Uterus (tissue), 3 donors: ENCODE measurements at regions not wholly inside any gene's neighbourhood (a gene's known extent, or its start where the extent isn't known, plus 50 kb on each side); places are given as distances from the start of the nearest gene placed in this dataset.

Experiments
- DNase-seq, 2 donors: peaks; one replicate each; pipeline ENCODE4 v3.0.0-alpha.2; 2019 to 2020
- H3K27ac ChIP-seq, 2 donors: fragments of 200-600 bp; sonication (generic); 1 replicate in 1 of 2; 2 replicates in 1 of 2; pipeline ENCODE4 v1.5.1; 2016 to 2018
- H3K27me3 ChIP-seq, 2 donors: fragments of 200-600 bp; sonication (generic); one replicate each; pipeline ENCODE4 v1.5.1; 2018 to 2019; ENCODE audit warnings: control low read depth in 1 of 2
- H3K36me3 ChIP-seq, 2 donors: fragments of 200-600 bp; sonication (generic); one replicate each; pipeline ENCODE4 v1.5.1; 2019; ENCODE audit warnings: control low read depth in 1 of 2
- H3K4me1 ChIP-seq, 2 donors: fragments of 200-600 bp; sonication (generic); one replicate each; pipeline ENCODE4 v1.5.1; 2018 to 2019; ENCODE audit warnings: control low read depth in 1 of 2
- H3K4me3 ChIP-seq, 2 donors: fragments of 200-600 bp; sonication (generic); 1 replicate in 1 of 2; 2 replicates in 1 of 2; pipeline ENCODE4 v1.5.1; 2018 to 2019; ENCODE audit warnings: mild to moderate bottlenecking in 1 of 2
- H3K9me3 ChIP-seq, 2 donors: fragments of 200-600 bp; sonication (generic); one replicate each; pipeline ENCODE4 v1.5.1; 2019; ENCODE audit warnings: control low read depth in 1 of 2
- CTCF ChIP-seq, 4 experiments: fragments of 200-600 bp in 2 of 4; fragments of 450-650 bp in 2 of 4; sonication (generic) in 2 of 4; IDR thresholded peaks; one replicate each; pipeline ENCODE4 v1.5.1; 2016 to 2019; ENCODE audit warnings: antibody characterized with exemption in 4 of 4, mild to moderate bottlenecking in 2 of 4, moderate library complexity in 1 of 4
- POLR2A ChIP-seq, 2 donors: fragments of 450-650 bp; IDR thresholded peaks; one replicate each; pipeline ENCODE4 v1.6.1; 2016; ENCODE audit warnings: antibody characterized with exemption in 2 of 2, mild to moderate bottlenecking in 1 of 2, moderate library complexity in 1 of 2
- intact Hi-C: fragments of 100-400 bp; cut with DNase I; formaldehyde crosslinking; loops from one replicate; pipeline ENCODE4 v1.15.1; 2023; ENCODE audit warnings: low total_unique reads
- donor health status: DM: yes; HTN: yes; CAD: no.

DNA sequence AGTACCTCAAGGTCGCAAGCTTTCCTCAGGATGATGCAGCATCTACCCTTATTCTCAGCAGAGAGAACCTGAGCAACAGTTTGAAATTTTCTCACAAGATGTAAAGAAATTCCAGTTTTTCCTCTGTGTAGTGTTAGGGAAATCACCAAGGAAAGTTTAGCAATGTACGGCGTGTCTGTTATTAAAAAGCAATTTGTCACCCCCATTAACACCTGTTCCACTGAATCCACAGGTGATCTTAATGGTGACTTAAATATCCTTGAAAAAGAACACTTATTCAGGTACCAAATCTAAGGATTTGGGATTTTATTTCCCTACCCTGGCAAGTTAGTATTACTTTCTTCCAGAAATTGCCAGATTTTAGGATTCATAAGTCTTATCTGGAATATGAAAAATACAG lies 77.9 kb upstream of the ATP10B start:
- no peak overlapping the region for H3K4me3 ChIP-seq
- TF ChIP-seq CTCF (IDR thresholded peaks at IDR 0.05), result no peak
- TF ChIP-seq POLR2A (IDR thresholded peaks at IDR 0.05), result no peak
- H3K27ac ChIP-seq, result no peak overlapping the region
- H3K9me3 ChIP-seq, result no peaks in the 10 kb centered on the region
- H3K27me3 ChIP-seq, result no peaks in the 10 kb centered on the region
- intact Hi-C loops, result no loop called here
- no peaks in the 10 kb centered on the region for H3K36me3 ChIP-seq
- H3K4me1 ChIP-seq, result no peaks in the 10 kb centered on the region
- no peak for DNase-seq

DNA sequence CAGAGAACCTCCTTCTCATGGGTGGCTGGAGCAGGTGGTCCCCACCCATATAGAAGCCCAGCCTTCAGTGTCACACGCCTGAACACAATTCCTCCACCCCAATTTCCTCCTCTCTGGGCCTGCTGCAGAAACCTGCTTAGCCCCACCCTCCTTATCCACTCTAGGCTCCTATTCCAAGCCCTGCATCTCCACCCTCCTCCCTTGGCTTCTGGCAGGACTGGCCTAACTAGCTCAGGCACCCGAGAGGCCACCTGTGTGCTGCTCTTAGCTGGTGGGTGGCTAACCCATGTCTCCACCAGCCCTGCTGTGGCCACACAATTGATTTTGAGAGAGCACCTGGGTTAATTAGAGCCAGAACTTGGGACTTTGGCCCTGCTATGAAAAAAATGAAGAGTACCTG lies 77.3 kb upstream of the ATP10B start:
- H3K27me3 ChIP-seq, result no peaks in the 10 kb centered on the region
- H3K36me3 ChIP-seq, result no peaks in the 10 kb centered on the region
- DNase-seq, result no peak
- intact Hi-C loops, result no loop called here
- H3K9me3 ChIP-seq, result no peaks in the 10 kb centered on the region
- no peak overlapping the region for H3K4me3 ChIP-seq
- no peaks in the 10 kb centered on the region for H3K4me1 ChIP-seq
- no peak overlapping the region for H3K27ac ChIP-seq
- TF ChIP-seq CTCF (IDR thresholded peaks at IDR 0.05) (no peak), POLR2A (IDR thresholded peaks at IDR 0.05) (no peak)

DNA sequence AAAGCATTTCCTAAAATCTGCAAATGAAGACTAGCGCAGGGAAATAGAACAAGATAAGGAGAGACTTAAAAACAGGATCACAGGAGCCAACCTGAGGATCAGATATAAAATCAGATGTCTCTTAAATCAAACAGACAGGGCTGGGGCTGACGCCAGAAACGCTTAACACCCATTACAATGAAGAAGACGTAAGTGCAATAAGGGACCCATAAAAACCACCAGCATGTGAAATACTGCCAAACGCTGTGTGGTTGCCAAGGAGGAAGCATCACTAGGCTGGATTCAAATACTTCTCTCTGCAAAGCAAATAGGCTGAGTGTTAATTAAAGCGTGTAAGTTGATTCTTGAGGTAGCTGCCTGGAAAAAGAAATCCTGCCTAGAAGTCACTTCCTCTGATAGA lies 74.4 kb upstream of the ATP10B start:
- TF ChIP-seq CTCF (IDR thresholded peaks at IDR 0.05) (no peak), POLR2A (IDR thresholded peaks at IDR 0.05) (no peak)

DNA sequence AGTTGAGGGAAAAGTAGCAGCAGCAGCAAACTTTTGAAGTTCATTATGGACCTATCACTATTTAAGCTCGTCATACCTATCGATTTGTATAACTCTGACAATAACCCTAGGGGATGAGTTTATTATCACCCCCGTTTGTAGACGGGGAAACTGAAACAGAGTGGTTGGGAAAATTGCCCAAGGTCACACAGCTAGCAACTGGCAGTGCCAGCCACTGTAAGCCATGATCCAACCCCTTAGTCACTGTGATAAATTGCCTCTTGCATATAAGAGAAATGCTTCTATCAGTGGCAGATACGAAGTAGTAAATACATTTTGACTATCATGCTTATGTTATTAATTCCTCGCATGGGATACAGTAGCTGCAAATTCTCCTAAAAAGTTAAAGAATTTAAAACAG lies 73.3 kb upstream of the ATP10B start:
- TF ChIP-seq CTCF (IDR thresholded peaks at IDR 0.05), result no peak
- TF ChIP-seq POLR2A (IDR thresholded peaks at IDR 0.05), result no peak
- intact Hi-C loops, result no loop called here
- Histone ChIP-seq H3K27ac (no peak overlapping the region), H3K4me3 (no peak overlapping the region), H3K9me3 (no peaks in the 10 kb centered on the region), H3K36me3 (no peaks in the 10 kb centered on the region), H3K4me1 (no peaks in the 10 kb centered on the region), H3K27me3 (no peaks in the 10 kb centered on the region)
- no peak for DNase-seq

More for the DNA sequence above, 74.4 kb upstream of the ATP10B start:
- no peaks in the 10 kb centered on the region for H3K4me1 ChIP-seq
- no peaks in the 10 kb centered on the region for H3K27me3 ChIP-seq
- no peaks in the 10 kb centered on the region for H3K9me3 ChIP-seq
- no peaks in the 10 kb centered on the region for H3K36me3 ChIP-seq
- DNase-seq, result peak in 1 of 2 donors; percentile 30
- H3K27ac ChIP-seq, result no peak overlapping the region
- intact Hi-C loops, result no loop called here
- no peak overlapping the region for H3K4me3 ChIP-seq

- Histone ChIP-seq H3K27me3 (no peaks in the 10 kb centered on the region), H3K36me3 (no peaks in the 10 kb centered on the region), H3K4me3 (no peak overlapping the region), H3K27ac (no peak overlapping the region), H3K9me3 (no peaks in the 10 kb centered on the region), H3K4me1 (no peaks in the 10 kb centered on the region)
- DNase-seq, result no peak
- intact Hi-C loops, result no loop called here
- no peak for TF ChIP-seq POLR2A (IDR thresholded peaks at IDR 0.05)
- no peak for TF ChIP-seq CTCF (IDR thresholded peaks at IDR 0.05)
Observed at GRCh38 chr5:160923936-160924710, 72.1 kb upstream of the ATP10B start.
